CD4-positive, alpha-beta T cell treated with Interferon alpha-2 for 1 hour (primary cell): ENCODE measurements at regions not wholly inside any gene's neighbourhood (a gene's known extent, or its start where the extent isn't known, plus 50 kb on each side); places are given as distances from the start of the nearest gene placed in this dataset.

Experiments
- DNase-seq, 2 donors: peaks; one replicate each; pipeline ENCODE4 v3.0.0-alpha.2; 2020 to 2022

GRCh38 chr21:43348170-43348766 lies 78.7 kb downstream of the SIK1 start:
- DNase-seq, result no peak

DNA sequence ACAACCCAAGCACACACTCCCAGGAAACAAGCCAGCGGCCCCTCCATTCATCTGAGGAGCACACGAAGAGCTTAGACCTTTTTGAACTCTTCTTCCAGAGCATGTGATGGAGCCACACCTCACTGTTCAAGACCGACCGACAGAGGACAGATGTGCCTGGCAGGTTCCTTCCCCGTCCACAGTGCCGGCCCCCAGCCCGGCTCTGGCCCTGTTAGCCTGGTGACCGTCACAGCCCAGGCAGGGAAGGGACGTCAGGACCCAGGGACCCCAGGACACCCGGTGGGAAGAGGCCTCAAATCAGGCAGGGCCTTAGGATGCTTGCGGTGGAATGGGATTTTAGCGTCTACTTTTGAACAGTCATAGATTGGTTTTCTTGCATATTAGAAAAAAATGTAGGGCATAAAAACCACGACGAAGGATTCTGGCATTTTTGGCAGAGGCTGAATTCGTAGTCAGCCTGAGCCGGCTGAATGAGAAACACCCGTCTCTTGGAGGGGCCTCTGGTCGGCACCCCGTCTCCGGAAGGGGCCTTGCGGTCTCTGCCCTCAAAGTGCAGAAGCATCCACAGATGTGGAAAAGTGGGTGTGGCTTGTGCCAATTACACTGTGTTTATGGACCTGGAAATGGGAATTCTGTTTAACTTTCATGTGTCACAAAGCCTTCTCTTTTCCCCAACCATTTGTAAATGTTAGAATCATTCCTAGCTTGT lies 79.3 kb downstream of the SIK1 start:
- no peak for DNase-seq

DNA sequence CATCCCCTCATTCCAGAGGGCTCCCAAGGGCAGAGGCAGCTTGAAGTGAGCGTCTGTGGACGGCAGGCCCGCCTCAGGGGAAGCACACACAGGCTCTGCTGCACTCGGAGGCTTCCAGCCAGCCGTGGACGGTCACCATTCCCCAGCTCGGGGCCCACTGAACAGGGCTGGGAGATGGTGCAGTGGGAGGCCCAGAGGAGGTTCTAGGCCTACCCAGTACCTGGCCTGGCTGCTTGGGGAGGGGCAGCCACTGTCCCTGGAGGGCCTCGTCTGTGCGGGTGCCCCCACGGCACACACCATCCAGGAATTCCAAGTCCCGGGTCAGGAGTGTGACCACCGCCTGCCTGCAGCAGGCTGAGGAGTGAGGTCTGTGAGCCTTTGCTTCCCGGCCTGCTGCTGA lies 80.4 kb downstream of the SIK1 start:
- DNase-seq, result no peak

DNA sequence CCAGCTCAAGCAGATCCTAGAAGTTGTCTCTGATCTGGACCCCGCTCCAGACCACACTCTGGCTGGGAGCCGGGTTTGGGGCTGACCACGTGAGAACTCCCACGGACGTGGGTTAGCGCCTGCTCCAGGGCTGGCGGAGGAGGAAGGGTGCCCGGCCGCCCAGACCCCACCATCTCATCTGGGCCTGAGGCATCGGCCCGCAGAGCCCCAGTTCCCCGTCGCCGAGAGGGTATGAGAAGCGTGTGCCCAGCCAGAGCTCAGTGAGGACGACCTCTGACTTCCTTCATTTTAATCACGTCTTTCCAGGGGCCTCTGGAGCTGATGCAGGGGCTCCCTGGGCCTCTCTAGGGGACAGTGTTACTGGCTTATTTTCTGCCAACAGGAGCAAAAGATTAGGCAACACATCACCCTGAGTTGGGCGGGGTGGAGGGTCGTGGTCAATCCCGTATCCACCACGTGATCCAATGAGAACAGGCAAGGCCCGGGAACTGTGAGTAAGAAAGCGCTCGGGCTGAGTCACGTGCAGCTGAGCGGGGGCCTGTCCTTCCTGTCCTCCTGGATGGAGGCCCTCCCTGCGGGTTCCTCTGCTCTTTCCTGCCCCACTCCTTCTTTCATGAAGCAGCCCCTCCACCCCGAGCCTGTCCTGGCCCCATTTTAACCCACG lies 81.1 kb downstream of the SIK1 start:
- peak; percentile 25 to 65 for DNase-seq

DNA sequence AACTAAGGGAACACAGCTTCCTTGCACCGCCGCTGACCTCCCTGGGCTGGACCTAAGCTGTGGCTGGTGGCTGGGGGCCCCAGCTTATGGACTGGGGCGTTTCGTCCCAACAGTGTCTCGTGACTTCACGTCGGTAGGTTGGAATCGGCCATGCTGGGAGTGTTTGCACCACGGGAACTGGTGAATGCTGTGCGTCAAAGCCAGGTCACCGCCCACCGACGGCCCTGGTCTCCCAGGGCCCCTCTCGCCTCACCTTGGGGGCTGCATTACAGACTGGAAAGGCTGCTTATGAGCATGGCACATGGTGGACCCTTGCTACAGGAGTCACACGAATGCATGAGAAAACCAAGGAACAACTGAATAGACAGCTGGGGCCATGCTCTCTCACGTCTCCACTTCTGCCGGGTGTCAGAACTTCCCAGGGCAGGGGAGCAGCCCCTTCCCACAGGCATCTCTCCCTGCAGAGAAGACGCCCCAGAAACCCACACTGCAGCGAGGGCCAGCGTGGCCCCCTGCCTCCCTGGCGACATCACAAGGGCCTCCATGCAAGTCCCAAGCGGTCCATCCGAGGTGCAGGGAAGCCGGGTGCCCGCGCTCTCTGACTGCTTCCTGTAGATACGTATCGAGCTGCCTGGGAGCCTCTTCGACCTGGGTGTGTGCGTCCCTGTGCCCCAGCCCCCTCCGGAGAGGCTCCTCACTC lies 81.7 kb downstream of the SIK1 start:
- DNase-seq, result no peak

DNA sequence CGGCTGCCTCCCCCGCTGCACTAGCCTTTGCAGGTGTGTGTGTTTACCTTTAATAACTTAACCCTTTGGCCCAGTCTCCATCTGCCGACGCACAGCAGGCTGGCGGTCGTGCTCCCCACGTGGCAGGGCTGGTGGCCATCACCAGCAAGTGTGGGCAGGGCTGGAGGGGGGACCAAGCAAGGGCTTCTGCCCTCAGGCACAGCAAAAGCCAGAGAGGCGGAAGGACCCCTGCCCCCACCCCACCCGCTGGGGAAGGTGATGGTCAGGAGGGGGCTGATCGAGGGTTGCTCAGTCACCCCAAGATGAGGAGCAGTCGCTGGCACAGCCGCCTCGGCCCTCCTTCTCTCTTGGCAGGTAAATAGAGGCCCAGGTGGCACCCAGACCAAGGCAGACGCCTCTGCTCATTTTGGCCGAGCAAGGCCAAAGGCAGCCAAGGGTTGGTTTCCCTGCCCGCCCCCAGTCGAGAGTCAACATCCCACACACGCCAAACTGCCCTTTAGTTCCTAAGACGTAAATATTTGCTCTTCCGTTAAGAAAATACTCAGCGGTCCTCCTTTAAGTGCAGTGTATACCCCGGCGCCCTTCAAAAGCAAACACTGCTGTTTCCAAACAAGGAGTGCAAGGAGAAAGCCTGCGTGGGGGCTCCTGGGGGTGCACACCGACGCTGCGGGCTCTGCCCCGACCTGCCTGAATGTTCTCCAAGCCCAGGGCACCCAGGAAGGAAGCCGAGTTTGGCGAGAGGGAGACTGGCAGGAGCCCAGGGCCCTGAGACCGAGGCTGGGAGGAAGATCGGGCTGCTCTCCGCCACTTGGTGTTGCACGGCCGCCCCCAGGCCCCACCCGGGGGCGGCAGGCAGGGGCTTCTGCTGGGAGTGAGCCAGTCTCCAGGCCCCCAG lies 82.7 kb downstream of the SIK1 start:
- no peak for DNase-seq

GRCh38 chr21:43343095-43343991 lies 83.6 kb downstream of the SIK1 start:
- no peak for DNase-seq

DNA sequence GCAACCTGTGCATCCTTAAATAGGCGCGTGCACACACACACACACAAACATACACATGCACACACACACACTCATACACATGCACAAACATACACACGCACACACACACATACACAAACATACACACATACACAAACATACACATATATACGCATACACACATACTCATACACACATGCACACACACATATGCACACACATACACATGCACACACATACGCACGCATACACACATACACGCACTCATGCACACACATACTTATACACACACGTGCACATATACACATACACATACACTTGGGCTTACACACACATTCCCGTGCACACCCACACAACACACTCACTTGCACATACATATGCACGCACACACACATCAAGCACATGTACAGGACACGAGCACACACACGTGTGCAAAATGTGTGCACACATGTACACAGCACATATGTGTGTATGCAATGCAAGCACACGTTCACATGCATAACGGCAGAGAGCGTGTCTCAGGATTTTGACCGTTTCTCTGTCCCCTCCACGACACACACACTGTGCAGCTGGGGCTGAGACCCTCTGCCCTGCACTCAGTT lies 84.5 kb downstream of the SIK1 start:
- DNase-seq, result no peak

DNA sequence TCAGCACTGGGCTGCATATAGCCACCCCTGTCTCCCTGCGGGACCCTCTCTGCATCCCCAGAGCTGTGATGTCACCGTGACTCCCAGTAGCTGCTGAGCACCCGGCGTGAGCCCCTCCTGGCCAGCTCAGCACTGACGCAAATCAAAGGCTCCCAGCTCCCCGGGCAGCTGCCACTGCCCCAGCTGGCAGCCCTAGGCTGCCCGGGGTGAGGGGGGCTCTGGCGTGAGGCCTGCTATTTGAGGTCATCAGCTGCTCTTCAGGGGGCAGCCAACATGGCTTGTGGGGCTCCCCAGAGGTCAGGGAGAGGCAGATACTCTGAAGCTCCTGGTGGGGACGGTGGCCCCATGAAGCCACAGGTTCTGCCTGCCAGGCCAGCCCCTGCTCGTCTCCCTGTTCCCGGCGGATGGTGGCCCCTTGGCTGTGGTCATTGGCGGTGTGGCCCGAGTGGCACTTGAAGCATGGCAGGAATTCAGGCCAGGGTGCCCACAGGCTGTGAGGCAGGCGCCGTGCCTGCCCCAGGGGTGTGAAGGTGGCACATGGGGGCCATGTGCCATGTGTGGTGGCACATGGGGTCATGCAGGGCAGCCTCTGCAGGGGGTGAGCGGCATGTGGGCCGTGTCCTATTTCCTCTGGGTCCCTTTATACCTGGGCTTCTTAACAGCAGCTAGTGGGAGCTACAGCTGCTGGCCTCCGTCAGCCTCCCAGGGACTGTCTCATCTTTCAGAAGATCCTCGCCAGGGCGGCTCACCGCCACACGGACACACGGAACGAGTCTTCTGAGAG lies 85.4 kb downstream of the SIK1 start:
- DNase-seq, result no peak

DNA sequence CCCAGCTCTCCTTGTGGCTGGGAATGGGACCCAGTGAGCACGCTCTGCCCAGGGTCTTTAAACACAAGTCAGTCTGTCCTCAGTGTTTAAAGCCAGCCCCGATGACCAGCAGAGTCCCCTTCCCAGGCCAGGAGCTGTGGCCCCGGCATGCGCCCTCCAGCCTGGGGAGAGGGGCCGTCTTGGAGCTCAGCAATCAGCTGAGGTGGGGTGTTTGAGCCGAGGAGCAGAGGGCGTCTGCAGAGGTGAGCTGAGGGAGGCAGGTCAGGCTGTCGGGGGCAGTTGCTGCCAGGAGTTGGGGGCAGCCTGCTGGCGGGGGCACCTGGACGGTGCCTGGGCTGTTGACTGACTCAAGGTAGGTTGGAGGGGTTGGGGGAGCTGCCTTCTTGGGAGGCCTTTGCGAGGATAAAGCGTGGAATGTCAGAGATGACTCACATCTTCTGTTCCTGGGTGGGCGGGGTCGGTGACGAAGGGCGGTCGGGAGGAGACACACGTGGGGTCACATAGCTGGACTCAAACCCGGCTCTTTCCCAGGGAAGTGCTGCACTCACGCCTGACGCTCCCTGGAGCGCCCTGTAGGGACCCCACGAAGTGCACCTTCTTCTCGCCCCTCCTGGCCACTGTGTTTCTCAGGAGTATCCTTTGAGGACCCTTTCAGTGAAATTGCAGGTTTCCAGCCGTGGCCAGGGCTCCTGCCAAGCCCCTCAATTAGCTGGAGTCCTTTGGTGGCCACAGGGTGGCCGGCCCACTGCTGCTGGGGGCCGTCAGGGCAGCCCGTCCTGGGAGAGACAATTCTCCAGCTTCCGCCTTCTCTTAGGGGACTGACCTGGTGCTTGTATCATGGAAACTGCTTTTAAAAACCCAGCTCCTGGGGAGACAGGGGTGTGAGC lies 86.2 kb downstream of the SIK1 start:
- DNase-seq, result no peak

GRCh38 chr21:43339668-43340067 lies 87.3 kb downstream of the SIK1 start:
- DNase-seq, result no peak

- no peak for DNase-seq
These were observed 88.0 kb downstream of the SIK1 start for GRCh38 chr21:43338951-43339350.

- no peak for DNase-seq
These were observed 88.9 kb downstream of the SIK1 start for GRCh38 chr21:43337901-43338655.

GRCh38 chr21:43335119-43335518 lies 91.8 kb downstream of the SIK1 start:
- DNase-seq, result no peak

DNA sequence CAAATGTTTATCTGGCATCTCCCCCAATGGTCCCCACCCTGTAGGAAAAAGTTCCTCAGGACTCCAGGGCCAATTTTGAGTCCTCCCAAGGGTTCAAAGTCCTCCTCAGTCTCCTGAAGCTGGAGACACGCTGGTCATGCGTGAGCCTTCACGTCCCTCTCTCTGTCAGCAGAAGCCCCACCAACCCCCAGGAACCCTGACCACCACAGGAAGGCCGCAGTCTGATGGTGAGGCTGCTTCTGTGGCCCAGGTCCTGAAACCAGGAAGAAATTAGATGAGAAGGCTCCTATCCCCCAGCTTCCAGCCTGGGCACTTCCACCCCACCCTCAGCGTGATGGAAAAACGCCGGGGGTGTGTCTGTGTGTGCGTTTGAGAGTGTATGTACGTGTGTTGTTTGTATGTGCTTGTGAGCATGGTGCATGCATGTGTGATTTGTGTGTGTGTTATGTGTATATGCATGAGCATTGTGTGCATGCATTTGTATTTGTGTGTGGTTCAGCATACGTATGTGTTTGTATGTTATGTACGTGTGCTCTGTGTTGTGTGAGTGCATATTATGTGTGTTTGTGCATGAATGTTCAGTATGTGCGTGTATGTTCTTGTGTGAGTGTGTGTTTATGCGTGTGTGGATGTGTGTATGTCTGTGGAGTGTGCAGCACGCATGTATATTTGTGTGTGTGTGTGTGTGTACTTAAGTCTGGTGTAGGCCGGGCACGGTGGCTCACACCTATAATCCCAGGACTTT lies 92.5 kb downstream of the SIK1 start:
- DNase-seq, result no peak

DNA sequence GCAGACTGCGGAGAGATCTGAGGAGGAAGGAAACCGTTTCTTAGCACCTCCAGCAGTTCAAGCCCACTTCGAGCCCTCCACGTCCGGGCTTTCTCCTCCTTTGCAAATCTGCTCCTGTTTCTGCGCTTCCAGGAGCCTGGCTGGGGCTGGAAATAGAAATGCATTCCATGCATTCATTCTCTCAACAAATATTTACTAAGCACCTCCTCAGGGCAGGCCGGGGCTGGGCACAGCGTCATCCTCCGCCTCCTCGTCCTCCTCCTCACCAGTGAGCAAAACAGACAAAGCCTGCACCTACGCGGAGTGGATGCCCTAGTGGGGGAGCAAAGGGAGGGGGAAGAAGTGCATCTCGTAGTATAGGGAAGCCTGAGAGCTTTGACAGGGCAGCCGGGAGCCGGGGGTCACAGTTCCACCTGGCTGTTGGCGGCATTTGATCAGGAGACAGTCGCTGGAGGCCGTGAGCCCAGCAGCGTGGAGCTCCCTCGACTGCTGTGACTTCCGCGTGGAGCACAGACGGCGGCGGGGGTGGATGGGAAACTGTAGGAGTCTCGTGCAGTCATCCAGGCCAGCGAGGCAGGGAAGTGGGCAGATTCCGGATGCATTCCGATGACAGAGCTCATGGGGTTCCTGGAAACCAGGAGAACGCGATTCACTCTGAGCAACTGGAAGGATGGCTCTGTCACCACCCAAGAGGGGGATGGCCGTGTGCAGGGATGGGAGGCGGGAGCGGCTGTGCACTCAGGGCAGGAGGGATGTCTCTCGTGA lies 93.5 kb downstream of the SIK1 start:
- no peak for DNase-seq

DNA sequence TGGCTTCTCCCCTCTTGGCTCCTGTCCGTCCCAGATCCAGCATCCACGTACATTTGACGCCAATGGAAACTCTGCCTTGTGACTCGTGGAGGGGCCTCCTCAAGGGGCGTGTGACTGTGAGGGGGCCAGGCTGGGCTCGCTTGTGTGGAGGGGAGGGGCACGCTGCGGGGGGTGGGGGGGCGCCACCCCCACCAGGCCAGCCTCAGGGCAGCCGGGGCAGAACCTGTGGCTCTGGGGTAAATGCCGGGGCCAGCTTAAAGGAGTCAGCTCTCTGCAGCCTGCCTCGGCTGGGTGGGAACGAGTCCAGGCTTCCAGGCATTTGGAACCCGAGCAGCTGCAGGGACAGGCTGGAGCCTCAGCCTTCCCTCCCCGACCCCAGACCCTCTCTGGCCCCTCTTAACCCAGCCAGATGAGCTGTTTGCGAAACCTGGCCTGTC lies 94.1 kb downstream of the SIK1 start:
- no peak for DNase-seq
